ENCODE measurements at regions not wholly inside any gene's neighbourhood (a gene's known extent, or its start where the extent isn't known, plus 50 kb on each side); places are given as distances from the start of the nearest gene placed in this dataset.
A peak's percentile ranks its signal among the peaks of the same experiment; 100 is the strongest.
"Not testable (repeated sequence)": the region's sequence is repeated elsewhere in the genome, so short reads cannot be mapped to it uniquely, and the experiment has no call there.

- intact Hi-C loops (cut with DNase I) = no loop called here
- H3K36me3 ChIP-seq = no peaks in the 10 kb centered on the region
- no peak overlapping the region for H3K27ac ChIP-seq
- H3K4me1 ChIP-seq = no peaks in the 10 kb centered on the region
- no peak for TF ChIP-seq POLR2A (IDR thresholded peaks at IDR 0.05)
- TF ChIP-seq, protein P1, sequence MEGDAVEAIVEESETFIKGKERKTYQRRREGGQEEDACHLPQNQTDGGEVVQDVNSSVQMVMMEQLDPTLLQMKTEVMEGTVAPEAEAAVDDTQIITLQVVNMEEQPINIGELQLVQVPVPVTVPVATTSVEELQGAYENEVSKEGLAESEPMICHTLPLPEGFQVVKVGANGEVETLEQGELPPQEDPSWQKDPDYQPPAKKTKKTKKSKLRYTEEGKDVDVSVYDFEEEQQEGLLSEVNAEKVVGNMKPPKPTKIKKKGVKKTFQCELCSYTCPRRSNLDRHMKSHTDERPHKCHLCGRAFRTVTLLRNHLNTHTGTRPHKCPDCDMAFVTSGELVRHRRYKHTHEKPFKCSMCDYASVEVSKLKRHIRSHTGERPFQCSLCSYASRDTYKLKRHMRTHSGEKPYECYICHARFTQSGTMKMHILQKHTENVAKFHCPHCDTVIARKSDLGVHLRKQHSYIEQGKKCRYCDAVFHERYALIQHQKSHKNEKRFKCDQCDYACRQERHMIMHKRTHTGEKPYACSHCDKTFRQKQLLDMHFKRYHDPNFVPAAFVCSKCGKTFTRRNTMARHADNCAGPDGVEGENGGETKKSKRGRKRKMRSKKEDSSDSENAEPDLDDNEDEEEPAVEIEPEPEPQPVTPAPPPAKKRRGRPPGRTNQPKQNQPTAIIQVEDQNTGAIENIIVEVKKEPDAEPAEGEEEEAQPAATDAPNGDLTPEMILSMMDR (IDR thresholded peaks at IDR 0.05) = no peak
- DNase-seq = no peak
- H3K27me3 ChIP-seq = no peaks in the 10 kb centered on the region
- H3K4me3 ChIP-seq = no peak overlapping the region
- H3K9me3 ChIP-seq = no peaks in the 10 kb centered on the region
Measured at GRCh38 chr5:118068886-118069285, 919.5 kb downstream of the DTWD2 start.

DNA sequence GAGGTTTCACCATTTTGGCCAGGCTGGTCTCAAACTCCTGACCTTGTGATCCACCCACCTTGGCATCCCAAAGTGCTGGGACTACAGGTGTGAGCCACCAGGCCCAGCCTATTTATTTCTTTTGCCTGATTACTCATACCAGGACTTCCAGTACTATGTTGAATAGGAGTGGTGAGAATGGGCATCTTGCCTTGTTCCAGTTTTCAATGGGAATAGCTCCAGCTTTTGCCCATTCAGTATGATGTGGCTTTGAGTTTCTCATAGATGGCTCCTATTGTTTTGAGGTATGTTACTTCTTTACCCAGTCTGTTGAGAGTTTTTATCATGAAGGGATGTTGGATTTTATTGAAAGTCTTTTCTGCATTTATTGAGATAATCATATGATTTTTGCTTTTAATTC lies 924.5 kb downstream of the DTWD2 start:
- intact Hi-C loops (cut with DNase I); H3K9me3 ChIP-seq; H3K27ac ChIP-seq; DNase-seq; H3K36me3 ChIP-seq; H3K4me3 ChIP-seq; H3K4me1 ChIP-seq; H3K27me3 ChIP-seq: not testable (repeated sequence)

GRCh38 chr5:118060833-118061232 lies 927.5 kb downstream of the DTWD2 start:
- Histone ChIP-seq H3K27me3 (no peaks in the 10 kb centered on the region), H3K36me3 (no peaks in the 10 kb centered on the region), H3K27ac (no peak overlapping the region), H3K9me3 (no peaks in the 10 kb centered on the region), H3K4me3 (no peak overlapping the region), H3K4me1 (no peaks in the 10 kb centered on the region)
- WGBS, 2 donors = 48 to 64% methylated on average over 2 of the region's 2 CpGs
- intact Hi-C loops (cut with DNase I) = no loop called here
- TF ChIP-seq, protein P1 (IDR thresholded peaks at IDR 0.05) = peak in 1 of 6 experiments; percentile 5
- TF ChIP-seq POLR2A (IDR thresholded peaks at IDR 0.05) = no peak
- DNase-seq = no peak

GRCh38 chr5:118052503-118052902 lies 935.8 kb downstream of the DTWD2 start:
- intact Hi-C loops (cut with DNase I) = no loop called here
- H3K4me3 ChIP-seq = no peak overlapping the region
- H3K4me1 ChIP-seq = no peaks in the 10 kb centered on the region

DNA sequence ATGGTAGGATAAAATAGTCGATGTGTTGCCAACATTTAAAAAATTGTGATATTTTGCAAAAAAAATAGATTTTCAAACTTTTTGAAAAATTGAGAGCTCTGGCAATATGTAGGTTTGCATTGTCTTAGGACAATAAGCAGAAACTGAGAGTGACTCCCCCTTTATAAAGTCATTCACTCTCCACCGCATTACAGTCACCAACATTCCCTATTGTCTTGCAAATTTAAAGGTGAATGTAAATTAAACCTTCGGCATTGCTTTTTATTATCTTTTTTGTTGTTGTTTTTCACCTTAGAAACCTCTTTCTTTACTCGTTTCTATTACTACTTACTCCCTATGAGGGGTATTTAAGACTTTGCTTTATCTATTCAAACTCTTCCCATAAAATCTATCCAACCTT lies 944.2 kb downstream of the DTWD2 start:
- DNase-seq = no peak
- H3K36me3 ChIP-seq = no peaks in the 10 kb centered on the region
- no peaks in the 10 kb centered on the region for H3K4me1 ChIP-seq
- WGBS, 2 donors = 69 to 73% methylated on average over 4 of the region's 4 CpGs
- H3K9me3 ChIP-seq = no peaks in the 10 kb centered on the region
- H3K27ac ChIP-seq = no peak overlapping the region
- H3K27me3 ChIP-seq = no peaks in the 10 kb centered on the region
- intact Hi-C loops (cut with DNase I) = no loop called here
- no peak overlapping the region for H3K4me3 ChIP-seq
- no peak for TF ChIP-seq POLR2A (IDR thresholded peaks at IDR 0.05)
- TF ChIP-seq, protein P1 (IDR thresholded peaks at IDR 0.05) = no peak

More at GRCh38 chr5:118052503-118052902, 935.8 kb downstream of the DTWD2 start:
- no peak for DNase-seq
- Histone ChIP-seq H3K27me3 (no peaks in the 10 kb centered on the region), H3K36me3 (no peaks in the 10 kb centered on the region), H3K9me3 (no peaks in the 10 kb centered on the region), H3K27ac (no peak overlapping the region)
- TF ChIP-seq POLR2A (IDR thresholded peaks at IDR 0.05) = no peak
- TF ChIP-seq, protein P1 (IDR thresholded peaks at IDR 0.05) = no peak

DNA sequence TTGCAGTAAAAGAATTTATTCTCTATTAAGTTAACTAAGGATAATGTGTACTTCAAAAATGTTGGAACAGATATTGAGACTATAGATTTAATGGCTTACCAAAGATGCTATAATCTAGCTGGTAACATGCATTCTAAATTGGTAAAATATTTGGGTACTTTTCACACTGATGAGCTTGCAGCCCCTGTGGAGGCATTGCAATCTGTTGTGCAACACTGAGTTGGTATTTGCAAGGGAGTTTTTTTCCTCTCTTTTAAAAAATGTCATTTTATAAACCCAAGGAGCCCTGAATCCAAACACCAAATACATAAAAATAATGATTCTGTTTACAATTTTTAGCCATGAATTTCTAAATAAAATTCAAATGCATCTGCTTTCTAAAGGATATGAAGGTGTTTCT lies 944.8 kb downstream of the DTWD2 start:
- TF ChIP-seq, protein P1 (IDR thresholded peaks at IDR 0.05) = no peak
- TF ChIP-seq POLR2A (IDR thresholded peaks at IDR 0.05) = no peak
- Histone ChIP-seq H3K36me3 (no peaks in the 10 kb centered on the region), H3K4me3 (no peak overlapping the region), H3K27ac (no peak overlapping the region), H3K4me1 (no peaks in the 10 kb centered on the region), H3K9me3 (no peaks in the 10 kb centered on the region), H3K27me3 (no peaks in the 10 kb centered on the region)
- intact Hi-C loops (cut with DNase I) = no loop called here
- DNase-seq = no peak
